ENCODE measurements at regions not wholly inside any gene's neighbourhood (a gene's known extent, or its start where the extent isn't known, plus 50 kb on each side); places are given as distances from the start of the nearest gene placed in this dataset.

DNA sequence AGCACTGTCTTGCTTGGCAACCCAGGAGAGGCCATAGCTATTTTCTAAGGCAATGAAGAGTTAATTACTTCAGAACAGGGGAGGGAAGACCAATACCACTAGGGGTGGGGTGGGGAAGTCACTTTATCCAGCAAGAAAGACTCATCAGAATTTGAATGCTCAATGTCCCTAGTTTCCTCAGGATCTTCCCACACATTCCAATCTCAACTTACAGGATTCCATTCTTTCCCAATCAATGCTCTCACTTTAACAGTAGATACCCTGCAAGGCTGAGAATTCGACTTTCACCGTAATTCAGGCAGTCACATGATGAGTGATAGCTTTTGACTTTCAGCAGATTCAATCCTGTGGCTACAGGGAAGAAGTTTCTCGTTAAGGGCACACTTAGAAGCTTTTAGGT is 526.6 kb upstream of the SEL1L start:
- no peaks in the 10 kb centered on the region for H3K4me1 ChIP-seq (ENCODE audit: control insufficient read depth in 1 of 2, insufficient read depth in 1 of 2, low read depth in 1 of 2, low read length in 1 of 2)
- H3K27ac ChIP-seq = no peak overlapping the region
- no peak overlapping the region for H3K4me3 ChIP-seq (ENCODE audit: low read depth in 1 of 2, low read length in 1 of 2)
- TF ChIP-seq, protein P1, sequence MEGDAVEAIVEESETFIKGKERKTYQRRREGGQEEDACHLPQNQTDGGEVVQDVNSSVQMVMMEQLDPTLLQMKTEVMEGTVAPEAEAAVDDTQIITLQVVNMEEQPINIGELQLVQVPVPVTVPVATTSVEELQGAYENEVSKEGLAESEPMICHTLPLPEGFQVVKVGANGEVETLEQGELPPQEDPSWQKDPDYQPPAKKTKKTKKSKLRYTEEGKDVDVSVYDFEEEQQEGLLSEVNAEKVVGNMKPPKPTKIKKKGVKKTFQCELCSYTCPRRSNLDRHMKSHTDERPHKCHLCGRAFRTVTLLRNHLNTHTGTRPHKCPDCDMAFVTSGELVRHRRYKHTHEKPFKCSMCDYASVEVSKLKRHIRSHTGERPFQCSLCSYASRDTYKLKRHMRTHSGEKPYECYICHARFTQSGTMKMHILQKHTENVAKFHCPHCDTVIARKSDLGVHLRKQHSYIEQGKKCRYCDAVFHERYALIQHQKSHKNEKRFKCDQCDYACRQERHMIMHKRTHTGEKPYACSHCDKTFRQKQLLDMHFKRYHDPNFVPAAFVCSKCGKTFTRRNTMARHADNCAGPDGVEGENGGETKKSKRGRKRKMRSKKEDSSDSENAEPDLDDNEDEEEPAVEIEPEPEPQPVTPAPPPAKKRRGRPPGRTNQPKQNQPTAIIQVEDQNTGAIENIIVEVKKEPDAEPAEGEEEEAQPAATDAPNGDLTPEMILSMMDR (IDR thresholded peaks at IDR 0.05) = no peak
- H3K27me3 ChIP-seq = no peaks in the 10 kb centered on the region
- H3K36me3 ChIP-seq = no peaks in the 10 kb centered on the region
- H3K9me3 ChIP-seq = no peaks in the 10 kb centered on the region

DNA sequence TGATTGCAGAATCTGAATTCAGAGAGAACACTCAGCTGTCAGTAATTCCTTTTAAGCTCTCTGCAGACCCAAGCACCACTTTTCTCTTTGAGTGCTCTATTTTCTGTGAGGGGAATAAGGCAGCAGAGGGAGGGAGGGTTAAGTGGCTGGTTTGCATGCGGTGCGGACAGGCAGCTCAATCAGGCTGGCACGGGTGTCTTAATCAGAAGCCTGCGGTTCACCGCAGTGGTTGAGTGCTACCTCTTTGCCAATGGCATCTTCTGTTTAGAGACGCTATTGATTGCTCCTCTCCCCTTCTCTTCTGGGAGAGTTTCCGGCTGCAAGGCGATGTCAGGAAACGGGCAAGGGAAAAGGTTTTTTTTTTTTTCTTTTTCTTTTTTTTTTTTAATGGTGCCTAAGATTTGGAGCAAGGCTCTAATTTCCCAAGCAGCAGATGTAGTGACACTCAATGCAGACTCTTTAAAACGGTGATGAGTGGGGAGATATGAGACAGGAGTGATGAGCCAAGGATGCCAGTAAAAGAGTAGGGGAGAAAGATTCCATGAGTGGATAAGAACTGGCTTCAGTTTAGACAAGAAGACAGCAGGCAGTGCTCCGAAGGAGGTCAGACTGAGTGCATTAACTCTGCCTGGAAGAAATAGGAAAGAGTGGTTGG is 533.7 kb upstream of the SEL1L start:
- no peaks in the 10 kb centered on the region for H3K9me3 ChIP-seq
- no peaks in the 10 kb centered on the region for H3K36me3 ChIP-seq
- no peaks in the 10 kb centered on the region for H3K27me3 ChIP-seq
- no peaks in the 10 kb centered on the region for H3K4me1 ChIP-seq (ENCODE audit: control insufficient read depth in 1 of 2, insufficient read depth in 1 of 2, low read depth in 1 of 2, low read length in 1 of 2)
- H3K4me3 ChIP-seq (ENCODE audit: low read depth in 1 of 2, low read length in 1 of 2) = no peak overlapping the region
- H3K27ac ChIP-seq = no peak overlapping the region
- TF ChIP-seq, protein P1 (IDR thresholded peaks at IDR 0.05) = no peak

DNA sequence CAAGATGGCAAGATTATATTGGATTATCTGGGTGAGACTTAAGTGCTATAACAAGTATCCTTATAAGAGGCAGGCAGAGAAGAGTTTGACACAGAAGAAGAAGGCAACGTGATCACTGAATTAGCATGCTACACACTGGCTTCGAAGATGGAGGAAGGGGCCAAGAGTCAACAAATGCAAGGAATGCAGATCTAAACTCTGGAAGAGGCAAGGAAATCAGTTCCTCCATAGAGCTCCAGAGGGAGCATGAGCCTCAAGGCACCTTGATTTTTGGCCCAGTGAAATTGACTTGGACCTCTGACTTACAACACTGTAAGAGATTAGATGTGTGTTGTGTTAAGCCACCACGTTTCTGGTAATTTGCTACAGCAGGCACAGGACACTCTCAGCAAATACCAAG is 536.4 kb upstream of the SEL1L start:
- no peaks in the 10 kb centered on the region for H3K4me1 ChIP-seq (ENCODE audit: control insufficient read depth in 1 of 2, insufficient read depth in 1 of 2, low read depth in 1 of 2, low read length in 1 of 2)
- no peaks in the 10 kb centered on the region for H3K36me3 ChIP-seq
- H3K9me3 ChIP-seq = no peaks in the 10 kb centered on the region
- TF ChIP-seq, protein P1 (IDR thresholded peaks at IDR 0.05) = no peak
- H3K4me3 ChIP-seq (ENCODE audit: low read depth in 1 of 2, low read length in 1 of 2) = no peak overlapping the region
- no peak overlapping the region for H3K27ac ChIP-seq
- no peaks in the 10 kb centered on the region for H3K27me3 ChIP-seq

GRCh38 chr14:82070753-82071152 is 537.1 kb upstream of the SEL1L start:
- no peaks in the 10 kb centered on the region for H3K36me3 ChIP-seq
- H3K4me3 ChIP-seq (ENCODE audit: low read depth in 1 of 2, low read length in 1 of 2) = no peak overlapping the region
- no peaks in the 10 kb centered on the region for H3K4me1 ChIP-seq (ENCODE audit: control insufficient read depth in 1 of 2, insufficient read depth in 1 of 2, low read depth in 1 of 2, low read length in 1 of 2)
- TF ChIP-seq, protein P1 (IDR thresholded peaks at IDR 0.05) = no peak
- H3K27ac ChIP-seq = no peak overlapping the region
- H3K27me3 ChIP-seq = no peaks in the 10 kb centered on the region
- no peaks in the 10 kb centered on the region for H3K9me3 ChIP-seq

GRCh38 chr14:82073547-82073946 is 539.9 kb upstream of the SEL1L start:
- TF ChIP-seq, protein P1 (IDR thresholded peaks at IDR 0.05) = no peak
- no peak overlapping the region for H3K27ac ChIP-seq
- no peaks in the 10 kb centered on the region for H3K36me3 ChIP-seq
- no peaks in the 10 kb centered on the region for H3K4me1 ChIP-seq (ENCODE audit: control insufficient read depth in 1 of 2, insufficient read depth in 1 of 2, low read depth in 1 of 2, low read length in 1 of 2)
- no peaks in the 10 kb centered on the region for H3K27me3 ChIP-seq
- no peak overlapping the region for H3K4me3 ChIP-seq (ENCODE audit: low read depth in 1 of 2, low read length in 1 of 2)
- no peaks in the 10 kb centered on the region for H3K9me3 ChIP-seq
